Prostate gland (tissue), 2 donors: ENCODE measurements at regions not wholly inside any gene's neighbourhood (a gene's known extent, or its start where the extent isn't known, plus 50 kb on each side); places are given as distances from the start of the nearest gene placed in this dataset.

Experiments
- CTCF ChIP-seq, 4 experiments: fragments of 200-600 bp in 2 of 4; fragments of 450-650 bp in 2 of 4; sonication (generic) in 2 of 4; IDR thresholded peaks; 1 replicate in 3 of 4; 2 replicates in 1 of 4; pipeline ENCODE4 v1.5.1; 2016 to 2019; ENCODE audit warnings: antibody characterized with exemption in 4 of 4, mild to moderate bottlenecking in 2 of 4, moderate library complexity in 2 of 4
- POLR2AphosphoS5 ChIP-seq: sonication (generic); formaldehyde crosslinking; IDR thresholded peaks from one replicate; pipeline ENCODE4 v1.6.1; 2017; ENCODE audit warnings: antibody characterized with exemption

- TF ChIP-seq POLR2AphosphoS5 (no peak), CTCF (IDR thresholded peaks at IDR 0.05) (no peak)
Observed at GRCh38 chr2:147488472-147488871, 356.4 kb upstream of the ACVR2A start.
